GM19193 (cell line): ENCODE measurements at regions not wholly inside any gene's neighbourhood (a gene's known extent, or its start where the extent isn't known, plus 50 kb on each side); places are given as distances from the start of the nearest gene placed in this dataset.

Source experiments
- POLR2A ChIP-seq: IDR thresholded peaks from 4 replicates; pipeline ENCODE4 v1.6.1; 2011; ENCODE audit not compliant: insufficient read depth, insufficient read length; ENCODE audit errors: extremely low read depth

- TF ChIP-seq POLR2A, result no peak
These were observed 271.2 kb downstream of the PRL start for GRCh38 chr6:22025468-22026163.

GRCh38 chr6:22026164-22026678, 270.6 kb downstream of the PRL start:
- TF ChIP-seq POLR2A, result no peak

- TF ChIP-seq POLR2A, result no peak
These were observed 269.7 kb downstream of the PRL start for GRCh38 chr6:22027040-22027725.

GRCh38 chr6:22028403-22029090, 268.3 kb downstream of the PRL start:
- TF ChIP-seq POLR2A, result no peak

GRCh38 chr6:22029171-22029570, 267.7 kb downstream of the PRL start:
- TF ChIP-seq POLR2A, result no peak

- no peak for TF ChIP-seq POLR2A
These were observed 265.9 kb downstream of the PRL start for GRCh38 chr6:22030730-22031619.

- TF ChIP-seq POLR2A, result no peak
These were observed 261.1 kb downstream of the PRL start for GRCh38 chr6:22035690-22036089.

GRCh38 chr6:22036275-22036674, 260.6 kb downstream of the PRL start:
- TF ChIP-seq POLR2A, result no peak

GRCh38 chr6:22036699-22037098, 260.1 kb downstream of the PRL start:
- no peak for TF ChIP-seq POLR2A

- no peak for TF ChIP-seq POLR2A
These were observed 254.9 kb downstream of the PRL start for GRCh38 chr6:22041797-22042480.

- TF ChIP-seq POLR2A, result no peak
These were observed 254.1 kb downstream of the PRL start for GRCh38 chr6:22042706-22043105.

GRCh38 chr6:22043284-22043962, 253.4 kb downstream of the PRL start:
- no peak for TF ChIP-seq POLR2A

- TF ChIP-seq POLR2A, result no peak
These were observed 251.4 kb downstream of the PRL start for GRCh38 chr6:22045261-22045912.
